GM18502 (cell line): ENCODE measurements at regions not wholly inside any gene's neighbourhood (a gene's known extent, or its start where the extent isn't known, plus 50 kb on each side); places are given as distances from the start of the nearest gene placed in this dataset.

Experiments
- ATAC-seq: cut with Tn5 transposase; IDR thresholded peaks from one replicate; pipeline ENCODE4 v1.9.1; 2021; ENCODE audit warnings: mild to moderate bottlenecking; ENCODE audit not compliant: unreplicated experiment, poor library complexity

DNA sequence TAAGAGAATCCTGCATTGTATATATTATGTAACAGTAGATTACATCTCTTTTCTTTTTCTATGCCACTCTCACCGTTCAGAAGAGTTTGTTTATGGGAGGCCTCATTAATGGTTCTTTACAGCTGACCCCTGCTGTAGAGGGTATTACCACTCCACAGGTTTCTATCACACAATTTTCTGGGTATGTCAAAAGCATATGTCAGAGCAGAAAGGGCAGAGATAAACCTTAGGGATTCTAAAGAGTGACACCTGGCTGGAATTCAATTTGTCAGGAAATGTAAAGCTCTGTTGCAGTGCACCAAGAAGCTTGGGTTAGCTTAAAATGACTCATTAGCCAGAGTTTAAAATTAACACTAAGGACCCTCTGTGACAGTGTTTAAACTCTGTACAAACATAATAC lies 658.7 kb downstream of the PCDH18 start:
- ATAC-seq, result no peak

DNA sequence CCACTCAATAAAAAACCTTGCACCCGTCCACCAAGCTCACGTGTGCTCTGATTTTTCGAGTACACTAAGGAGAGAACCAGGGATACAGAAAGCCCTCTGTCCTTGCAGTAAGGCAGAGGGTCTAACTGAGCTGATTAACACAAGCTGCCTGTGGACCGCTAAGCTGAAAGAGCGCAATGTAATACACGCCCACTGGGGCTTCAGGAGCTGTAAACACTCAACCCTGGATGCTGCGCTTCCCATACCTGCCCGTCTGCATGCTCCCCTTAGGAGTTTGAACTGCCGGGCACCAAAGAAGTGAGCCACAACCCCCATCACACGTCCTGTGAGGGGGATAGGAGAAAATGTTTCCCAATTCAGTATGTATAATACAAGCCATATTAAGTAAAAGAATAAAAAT lies 664.8 kb downstream of the PCDH18 start:
- no peak for ATAC-seq

DNA sequence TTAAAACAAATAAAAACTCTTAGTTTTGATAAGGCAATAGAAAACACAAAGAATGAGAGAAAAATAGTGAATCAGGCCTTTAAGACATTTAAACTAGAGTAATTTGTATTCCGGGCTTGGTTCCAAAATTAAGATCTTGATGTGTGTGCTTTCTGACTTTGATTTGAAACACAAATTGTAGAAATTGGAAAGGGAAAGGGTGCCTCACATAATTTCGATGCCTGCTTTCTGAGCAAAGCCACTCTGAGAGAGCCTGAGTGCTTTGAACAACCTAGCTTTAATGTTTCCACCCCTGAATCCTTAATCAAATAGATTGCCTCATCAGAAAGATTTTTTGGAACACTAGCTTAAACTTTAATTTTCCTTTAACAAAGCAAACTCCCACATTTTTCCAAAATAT lies 666.8 kb downstream of the PCDH18 start:
- ATAC-seq, result no peak

DNA sequence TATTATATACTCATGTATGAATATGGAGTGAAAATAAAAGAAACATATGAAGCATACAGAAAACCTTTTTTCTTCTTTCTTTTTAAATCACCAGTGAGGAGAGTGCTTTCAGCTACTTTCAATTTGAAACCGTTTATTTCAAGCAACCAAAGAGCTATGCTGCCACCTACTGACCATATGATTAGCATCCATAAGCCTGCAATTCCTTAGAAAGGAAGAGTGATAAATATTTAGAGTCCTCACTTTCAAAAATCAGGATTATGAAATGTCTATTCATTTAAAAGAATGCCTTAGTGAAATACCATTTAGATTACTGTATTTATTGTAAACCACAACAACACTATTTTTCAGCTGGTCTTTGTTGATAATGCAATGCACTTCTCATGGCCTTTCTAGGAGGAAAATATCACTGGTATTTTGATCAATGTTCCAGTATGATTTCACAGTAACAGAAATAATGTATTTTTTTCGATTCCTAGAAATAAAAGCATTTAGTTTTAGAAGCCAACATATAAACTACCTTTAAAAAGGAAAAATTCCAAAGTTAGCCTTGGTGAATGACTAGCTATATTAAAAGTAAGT lies 667.6 kb downstream of the PCDH18 start:
- ATAC-seq, result peak; percentile 92

DNA sequence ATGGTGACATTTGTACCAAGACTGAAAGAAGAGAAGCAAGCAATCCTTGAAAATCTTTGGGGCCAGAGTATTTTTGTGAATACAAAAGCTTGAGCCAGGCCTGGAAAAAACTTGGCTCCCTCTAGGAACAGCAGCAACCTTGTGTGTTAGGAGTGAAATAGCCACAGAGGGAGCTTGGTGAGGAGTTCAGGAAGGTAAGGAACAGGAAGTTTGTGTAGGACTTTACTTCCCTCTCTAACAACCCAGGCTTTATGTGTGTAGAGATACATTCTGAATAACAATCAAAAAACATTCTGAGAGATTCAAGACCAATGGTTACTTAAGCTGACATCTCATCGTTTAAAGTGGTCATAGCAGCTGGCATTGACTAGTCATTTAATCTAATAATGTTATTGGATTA lies 668.5 kb downstream of the PCDH18 start:
- no peak for ATAC-seq

DNA sequence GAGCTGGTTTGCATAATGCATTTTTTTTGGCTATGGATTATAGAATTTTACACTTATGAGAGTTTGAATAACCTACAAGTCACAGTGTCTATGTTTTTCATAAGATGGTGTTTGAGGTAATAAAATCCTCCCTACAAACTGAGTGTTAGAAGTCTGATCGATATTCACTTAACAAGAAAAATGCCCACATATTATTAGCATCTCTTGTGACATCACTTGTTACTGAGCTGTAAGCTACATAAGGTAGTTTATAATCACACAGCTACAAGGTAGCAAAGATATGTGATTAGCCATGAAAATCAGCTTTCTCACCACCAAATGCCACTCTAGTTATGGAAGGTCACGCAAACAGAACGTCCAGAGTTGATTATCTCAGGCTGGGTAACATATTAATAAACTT lies 669.6 kb downstream of the PCDH18 start:
- ATAC-seq, result no peak

DNA sequence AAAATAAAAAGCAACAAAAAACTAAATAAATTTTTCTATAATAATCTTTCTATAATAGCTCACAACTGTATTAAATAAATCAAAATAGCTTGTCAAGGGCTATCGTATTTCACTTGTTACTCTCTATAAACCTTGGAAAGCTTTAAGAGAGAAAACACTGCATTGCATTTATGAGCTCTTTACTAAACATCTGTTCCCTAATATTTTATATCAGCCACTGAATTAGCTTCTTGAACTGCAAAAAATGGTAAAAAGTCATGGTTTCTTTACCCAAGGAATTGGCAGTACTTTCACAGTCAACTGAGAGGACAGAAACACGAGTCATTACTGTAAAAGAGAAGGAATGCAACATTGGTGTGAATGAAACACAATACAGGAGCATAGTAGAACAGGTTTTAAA lies 671.2 kb downstream of the PCDH18 start:
- ATAC-seq, result no peak

DNA sequence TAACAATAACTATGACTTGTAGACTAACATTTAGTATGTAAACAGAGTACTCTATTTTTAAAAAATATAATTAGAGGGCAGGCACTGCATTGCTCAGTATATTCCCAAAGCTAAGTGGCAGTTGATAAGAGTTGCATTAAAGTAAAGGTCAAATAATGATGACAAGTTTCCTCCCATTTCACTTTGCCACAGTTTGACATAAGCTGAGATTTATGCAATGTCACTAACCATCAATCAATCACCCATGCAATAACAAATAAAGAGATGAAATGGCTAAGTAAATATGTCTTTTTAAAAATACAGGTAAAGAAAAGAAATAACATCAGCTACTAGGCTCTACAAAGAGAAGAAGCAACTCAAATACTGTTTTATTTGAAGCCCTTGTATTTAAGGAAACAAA lies 673.4 kb downstream of the PCDH18 start:
- no peak for ATAC-seq

DNA sequence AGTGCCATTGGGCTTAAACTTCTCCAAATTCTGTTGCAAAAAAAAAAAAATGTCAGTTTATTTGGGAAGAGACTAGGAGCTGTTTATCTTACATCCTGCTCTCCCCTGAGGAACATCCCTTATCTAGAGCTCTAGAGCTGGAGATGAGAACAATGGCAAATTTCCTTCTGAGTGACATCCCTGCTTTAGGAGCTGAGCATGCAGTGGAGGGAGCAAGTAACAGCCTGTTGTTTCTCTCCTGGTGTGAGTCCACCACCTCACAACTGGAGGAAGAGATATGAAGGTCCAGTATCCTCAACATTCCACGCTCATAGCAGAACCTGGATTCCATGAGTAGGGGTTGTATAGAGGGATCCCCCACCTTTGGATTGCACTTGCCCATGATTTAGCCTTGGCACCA lies 676.4 kb downstream of the PCDH18 start:
- no peak for ATAC-seq

DNA sequence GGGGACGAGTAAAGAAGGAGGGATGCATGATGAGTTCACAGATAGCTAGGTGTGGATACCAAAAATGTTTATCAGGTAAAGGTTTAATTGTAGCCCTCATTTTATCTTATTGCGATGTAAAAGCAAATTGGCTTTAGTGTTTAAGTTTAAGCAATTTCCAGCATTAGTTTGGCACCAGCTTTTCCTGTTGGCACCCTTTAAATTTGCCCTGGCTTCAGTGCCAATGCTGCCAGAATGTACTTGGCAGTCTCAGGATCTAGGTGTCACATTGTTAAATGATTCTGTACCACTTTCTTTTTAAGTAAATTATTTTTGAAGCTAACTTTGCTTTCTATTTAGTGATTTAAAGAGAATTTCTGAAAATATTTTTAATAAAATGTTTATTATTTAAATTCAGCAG lies 681.8 kb downstream of the PCDH18 start:
- ATAC-seq, result no peak

DNA sequence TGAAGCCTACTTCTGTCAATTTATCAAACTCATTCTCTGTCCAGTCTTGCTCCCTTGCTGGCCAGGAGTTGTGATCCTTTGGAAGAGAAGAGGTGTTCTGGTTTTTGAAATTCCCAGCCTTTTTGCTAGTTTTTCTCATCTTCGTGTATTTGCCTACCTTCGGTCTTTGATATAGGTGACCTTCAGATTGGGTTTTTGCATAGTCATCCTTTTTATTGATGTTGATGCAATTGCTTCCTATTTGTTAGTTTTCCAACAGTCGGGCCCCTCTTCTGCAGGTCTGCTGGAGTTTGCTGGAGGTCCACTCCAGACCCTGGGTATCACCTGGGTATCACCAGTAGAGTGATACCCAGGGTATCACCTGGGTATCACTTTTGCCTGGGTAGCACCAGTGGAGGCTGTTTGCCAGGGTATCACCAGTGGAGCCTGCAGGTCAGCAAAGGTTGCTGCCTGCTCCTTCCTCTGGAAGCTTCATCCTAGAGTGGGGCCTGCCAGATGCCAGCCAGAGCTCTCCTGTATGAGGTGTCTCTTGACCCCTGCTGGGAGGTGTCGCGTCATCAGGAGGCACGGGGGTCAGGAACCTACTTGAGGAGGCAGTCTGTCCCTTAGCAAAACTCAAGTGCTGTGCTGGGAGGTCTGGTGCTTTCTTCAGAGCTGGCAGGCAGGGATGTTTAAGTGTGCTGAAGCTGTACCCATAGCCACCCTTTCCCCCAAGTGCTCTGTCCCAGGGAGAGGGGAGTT lies 684.2 kb downstream of the PCDH18 start:
- no peak for ATAC-seq

DNA sequence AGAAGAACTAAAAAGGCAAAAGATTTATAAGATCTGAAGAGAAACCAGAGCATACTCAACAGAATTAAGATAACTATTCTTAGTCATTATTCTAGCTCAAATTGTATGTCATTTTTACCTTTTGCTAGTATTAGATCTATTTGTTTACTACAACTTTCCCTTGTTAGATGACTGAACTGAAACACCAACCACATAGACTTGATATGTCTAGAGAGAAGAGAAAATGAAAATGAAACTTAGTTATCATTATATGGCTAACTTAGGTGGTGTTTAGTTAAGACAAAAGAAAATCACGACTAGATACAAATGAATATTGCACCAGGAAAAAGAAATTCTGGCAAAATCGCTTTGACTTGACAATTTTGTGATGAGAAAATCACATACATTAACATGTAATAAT lies 690.8 kb downstream of the PCDH18 start:
- no peak for ATAC-seq

DNA sequence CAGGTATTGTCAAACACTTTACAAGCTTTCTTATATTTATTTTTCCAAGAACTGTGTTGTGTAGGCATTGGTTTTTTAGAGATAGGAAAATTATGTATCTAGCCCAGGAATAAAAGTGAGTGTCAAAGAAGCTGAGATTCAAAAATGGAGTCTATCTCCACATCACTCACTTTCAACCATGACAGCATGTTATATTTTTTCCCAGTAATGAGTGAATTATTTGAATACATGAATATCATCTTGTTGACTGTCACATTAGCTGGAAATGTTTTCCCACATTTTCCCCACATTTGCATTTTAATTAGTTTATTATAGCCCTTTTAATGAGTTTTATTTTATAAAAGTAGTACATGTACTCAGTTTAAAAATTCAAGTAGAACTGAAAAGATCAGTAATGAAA lies 693.7 kb downstream of the PCDH18 start:
- ATAC-seq, result no peak

DNA sequence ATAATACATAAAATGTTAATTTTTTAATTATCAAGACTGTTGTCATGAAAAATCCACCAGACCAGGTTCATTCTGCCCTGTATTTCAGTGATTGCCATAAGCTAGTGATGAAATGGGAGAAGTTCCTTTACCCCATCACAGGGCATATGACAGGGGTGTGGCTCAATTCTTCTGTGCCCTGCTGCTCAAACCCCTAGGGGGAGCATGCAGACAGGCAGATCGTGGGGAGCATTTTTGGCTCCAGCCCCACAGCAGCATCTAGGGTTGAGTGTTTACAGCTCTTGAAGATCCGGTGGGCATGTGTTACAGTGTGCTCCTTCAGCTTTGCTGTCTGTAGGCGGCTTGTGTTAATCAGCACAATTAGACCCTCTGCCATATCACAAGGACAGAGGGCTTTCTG lies 700.7 kb downstream of the PCDH18 start:
- ATAC-seq, result no peak

DNA sequence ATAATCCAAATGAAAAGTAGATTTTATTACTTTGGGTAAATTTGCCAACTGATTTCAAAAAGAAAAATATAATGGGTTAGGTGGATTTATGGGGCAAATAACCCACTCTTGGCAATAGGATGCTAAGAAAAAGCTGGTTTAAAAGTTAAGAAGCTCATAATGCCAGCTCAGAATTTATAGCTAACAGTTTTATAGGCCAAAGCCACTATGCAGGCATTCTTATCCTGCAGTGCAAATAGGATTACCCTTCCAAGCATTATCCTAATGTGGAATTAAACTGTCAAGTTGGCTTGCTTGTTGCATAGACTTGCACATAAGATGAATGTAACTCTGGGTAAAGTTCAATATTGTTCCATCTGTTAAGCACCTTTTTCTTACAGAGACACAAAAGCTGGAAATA lies 703.0 kb downstream of the PCDH18 start:
- ATAC-seq, result no peak

DNA sequence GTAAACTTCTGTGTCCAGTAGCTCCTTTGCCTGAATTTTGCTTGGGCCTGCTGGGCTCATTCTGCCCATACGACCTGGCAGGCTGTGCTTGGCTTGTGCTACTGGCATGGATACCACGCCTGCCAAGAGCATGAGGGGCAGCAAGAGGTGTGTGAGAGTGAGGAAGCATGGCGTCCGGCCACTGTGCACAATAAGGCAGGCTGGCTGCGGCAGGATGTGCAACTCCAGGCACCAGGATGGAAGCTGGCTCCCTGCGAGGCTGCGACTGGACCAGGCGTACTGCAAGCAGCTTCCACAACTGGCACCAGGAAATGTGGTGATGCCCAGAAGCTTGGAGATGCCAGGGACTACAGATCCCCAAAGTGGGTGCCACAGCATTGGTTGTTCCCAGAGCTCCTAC lies 709.3 kb downstream of the PCDH18 start:
- ATAC-seq, result no peak

DNA sequence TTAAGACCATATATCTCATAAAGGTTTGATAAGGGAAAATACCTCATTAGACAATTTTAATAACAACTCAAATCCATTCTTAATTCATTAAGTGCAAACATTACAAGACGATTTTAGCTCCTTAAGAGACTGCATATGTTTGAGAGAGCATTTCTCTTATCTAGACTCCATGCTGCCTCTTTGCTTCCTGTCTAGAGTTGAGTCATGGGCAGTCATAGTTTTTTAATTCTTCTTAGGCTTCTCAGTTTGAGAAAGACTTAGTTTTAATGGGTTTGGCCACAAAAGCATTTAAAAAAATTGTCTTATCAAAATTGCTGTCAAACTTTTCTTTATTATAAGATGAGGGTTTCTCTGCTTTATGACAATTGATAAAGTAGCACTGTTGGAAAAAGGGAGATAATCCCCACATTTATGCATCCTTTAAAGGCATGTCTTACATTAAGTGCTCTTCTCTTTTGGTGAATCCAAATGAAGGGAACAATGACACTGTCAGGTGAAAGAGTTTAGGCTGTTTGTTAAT lies 713.4 kb downstream of the PCDH18 start:
- no peak for ATAC-seq

DNA sequence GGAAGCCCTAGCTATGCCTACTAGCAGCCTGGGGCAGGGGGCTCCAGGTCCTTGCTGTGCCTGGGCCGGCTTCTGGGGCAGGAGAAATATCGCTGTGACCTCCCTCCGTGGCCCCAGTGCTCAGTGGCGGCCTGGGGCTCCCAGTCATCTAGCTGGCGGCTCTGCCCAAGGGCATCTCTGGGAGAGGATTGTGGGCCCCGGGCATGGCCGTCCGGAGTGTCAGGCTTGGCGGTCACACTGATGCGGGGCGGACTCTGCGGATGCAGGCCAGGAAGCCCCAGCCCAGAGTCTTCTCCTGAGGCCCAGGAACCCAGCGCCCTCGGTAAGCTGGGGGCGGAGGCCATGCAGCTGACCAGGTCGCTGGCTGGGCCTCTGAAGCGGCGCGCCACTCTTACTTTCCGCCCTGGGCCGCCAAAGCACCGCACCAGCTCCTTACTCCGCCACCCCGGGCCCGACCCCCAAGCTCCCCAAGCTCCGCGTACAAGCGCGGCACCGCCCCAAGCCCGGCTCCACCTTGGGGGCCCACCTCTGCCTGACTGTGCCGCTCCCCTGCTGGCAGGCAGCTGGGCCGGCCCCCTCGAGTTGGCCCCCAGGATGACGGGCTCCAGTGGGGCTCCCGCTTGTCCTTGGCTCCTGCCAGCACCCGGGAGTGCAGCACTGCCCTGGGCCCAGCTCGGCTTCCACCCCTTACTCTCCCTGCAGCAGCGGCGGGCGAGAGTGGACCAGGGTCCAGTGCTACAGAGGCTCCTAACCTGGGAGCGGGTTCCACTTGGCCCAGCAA lies 720.0 kb downstream of the PCDH18 start:
- ATAC-seq, result no peak

DNA sequence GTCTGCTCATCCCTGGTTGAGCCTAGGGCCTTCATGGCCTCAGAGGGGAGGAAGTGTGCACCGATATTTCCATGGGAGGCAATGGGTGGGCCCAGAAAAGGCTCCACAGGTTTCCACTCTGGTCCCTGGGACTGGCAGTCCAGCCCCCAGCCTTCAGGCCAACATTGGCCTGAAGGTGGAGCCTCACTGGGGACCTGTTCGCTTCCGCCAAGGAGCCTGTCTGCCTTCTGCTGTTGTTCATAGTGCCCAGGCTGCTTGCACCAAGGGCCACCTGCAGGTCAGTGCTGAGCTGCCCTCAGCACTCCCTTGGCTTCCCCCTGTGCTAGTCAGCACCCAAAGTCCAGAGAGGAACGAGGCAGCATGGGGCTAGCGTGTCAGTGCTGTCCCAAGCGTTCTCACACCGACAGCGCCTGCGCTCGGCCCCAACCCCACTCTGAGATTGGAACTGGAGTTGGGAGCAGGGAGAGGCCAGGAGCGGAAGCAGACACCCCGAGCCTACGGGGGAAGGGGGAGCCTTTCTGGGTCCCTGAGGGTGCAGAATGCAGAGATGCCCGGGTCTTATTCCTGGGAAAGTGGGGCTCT lies 720.7 kb downstream of the PCDH18 start:
- no peak for ATAC-seq

DNA sequence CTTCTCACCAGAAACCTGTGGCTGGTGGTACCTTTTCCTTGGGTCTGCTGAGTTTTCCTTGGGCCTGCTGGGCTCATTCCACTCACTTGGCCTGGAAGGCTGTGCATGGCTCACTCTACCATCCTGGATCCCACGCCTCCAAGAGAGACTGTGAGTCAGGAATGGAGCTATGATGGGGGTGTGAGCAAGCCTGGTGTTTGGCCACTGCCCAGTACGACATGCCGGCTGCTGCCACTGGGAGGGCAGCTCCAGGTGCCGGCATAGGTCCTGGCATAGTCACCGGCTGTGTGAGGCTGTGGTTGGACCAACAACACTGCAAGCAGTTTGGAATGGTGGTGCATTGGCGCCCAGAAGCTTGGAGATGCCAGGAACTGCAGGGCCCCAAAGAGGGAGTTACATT lies 721.7 kb downstream of the PCDH18 start:
- no peak for ATAC-seq

DNA sequence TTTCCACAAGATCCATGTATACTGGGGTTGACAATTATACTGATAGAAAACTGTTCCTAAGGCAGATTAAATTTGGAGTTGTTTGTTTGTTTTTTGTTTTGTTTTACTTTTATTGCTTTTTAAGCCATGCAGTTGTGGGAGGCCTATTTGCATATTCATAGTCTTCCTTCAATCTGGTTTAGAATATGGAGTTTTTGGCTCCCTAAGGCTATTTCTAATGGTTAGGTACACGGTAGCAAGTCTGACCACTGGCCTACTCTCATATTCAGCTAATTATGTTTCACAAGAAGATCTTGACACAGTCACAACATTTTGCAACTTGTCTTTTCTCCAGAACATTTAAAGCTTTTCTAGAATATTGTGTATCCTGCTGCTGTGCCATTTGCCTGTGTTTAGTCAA lies 725.5 kb downstream of the PCDH18 start:
- no peak for ATAC-seq
